Upper lobe of left lung (tissue), 4 donors: ENCODE measurements at regions not wholly inside any gene's neighbourhood (a gene's known extent, or its start where the extent isn't known, plus 50 kb on each side); places are given as distances from the start of the nearest gene placed in this dataset.

Source experiments
- POLR2A ChIP-seq, 4 donors: fragments of 450-650 bp; IDR thresholded peaks; one replicate each; pipeline ENCODE4 v1.5.1; 2016 to 2017; ENCODE audit warnings: antibody characterized with exemption in 4 of 4, mild to moderate bottlenecking in 2 of 4
- POLR2AphosphoS5 ChIP-seq, 2 donors: sonication (generic); formaldehyde crosslinking; IDR thresholded peaks; one replicate each; pipeline ENCODE4 v1.5.1; 2017; ENCODE audit warnings: antibody characterized with exemption in 2 of 2
- TF ChIP-seq, protein P1 (sequence below), 6 experiments: fragments of 450-650 bp in 4 of 6; fragments of 200-600 bp in 2 of 6; sonication (generic) in 2 of 6; IDR thresholded peaks; one replicate each; pipeline ENCODE4 v1.5.1; 2016 to 2019; ENCODE audit warnings: antibody characterized with exemption in 6 of 6

DNA sequence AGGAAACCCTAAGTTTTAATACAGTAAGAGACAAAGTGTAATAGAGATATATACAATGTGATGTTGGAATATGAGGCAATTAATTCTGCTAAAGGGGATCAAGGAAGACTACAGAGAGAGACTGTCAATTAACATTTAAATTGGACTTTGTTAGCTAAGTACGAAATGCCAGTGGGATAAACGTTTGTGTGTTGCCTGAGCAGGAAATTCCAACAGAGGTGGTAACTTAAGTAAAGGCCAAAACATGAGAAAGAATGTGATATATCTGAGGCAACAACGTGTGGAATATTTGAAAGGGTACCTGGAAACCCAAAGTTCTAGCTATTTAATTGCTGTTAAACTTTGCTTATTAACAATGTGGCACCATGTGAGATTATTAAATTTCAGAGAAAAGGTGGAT, 1666.9 kb upstream of the WWC1 start:
- TF ChIP-seq POLR2A (IDR thresholded peaks at IDR 0.05) = no peak
- TF ChIP-seq, protein P1, sequence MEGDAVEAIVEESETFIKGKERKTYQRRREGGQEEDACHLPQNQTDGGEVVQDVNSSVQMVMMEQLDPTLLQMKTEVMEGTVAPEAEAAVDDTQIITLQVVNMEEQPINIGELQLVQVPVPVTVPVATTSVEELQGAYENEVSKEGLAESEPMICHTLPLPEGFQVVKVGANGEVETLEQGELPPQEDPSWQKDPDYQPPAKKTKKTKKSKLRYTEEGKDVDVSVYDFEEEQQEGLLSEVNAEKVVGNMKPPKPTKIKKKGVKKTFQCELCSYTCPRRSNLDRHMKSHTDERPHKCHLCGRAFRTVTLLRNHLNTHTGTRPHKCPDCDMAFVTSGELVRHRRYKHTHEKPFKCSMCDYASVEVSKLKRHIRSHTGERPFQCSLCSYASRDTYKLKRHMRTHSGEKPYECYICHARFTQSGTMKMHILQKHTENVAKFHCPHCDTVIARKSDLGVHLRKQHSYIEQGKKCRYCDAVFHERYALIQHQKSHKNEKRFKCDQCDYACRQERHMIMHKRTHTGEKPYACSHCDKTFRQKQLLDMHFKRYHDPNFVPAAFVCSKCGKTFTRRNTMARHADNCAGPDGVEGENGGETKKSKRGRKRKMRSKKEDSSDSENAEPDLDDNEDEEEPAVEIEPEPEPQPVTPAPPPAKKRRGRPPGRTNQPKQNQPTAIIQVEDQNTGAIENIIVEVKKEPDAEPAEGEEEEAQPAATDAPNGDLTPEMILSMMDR (IDR thresholded peaks at IDR 0.05) = no peak
- no peak for TF ChIP-seq POLR2AphosphoS5 (IDR thresholded peaks at IDR 0.05)
